ENCODE measurements at regions not wholly inside any gene's neighbourhood (a gene's known extent, or its start where the extent isn't known, plus 50 kb on each side); places are given as distances from the start of the nearest gene placed in this dataset.

GRCh38 chr9:89810431-89810830 lies 205.6 kb downstream of the GADD45G start:
- Histone ChIP-seq H3K27ac (ENCODE audit: control insufficient read depth, insufficient read depth, low read length) (no peak overlapping the region), H3K9me3 (ENCODE audit: control insufficient read depth, low read depth, low read length) (no peaks in the 10 kb centered on the region), H3K4me1 (ENCODE audit: control insufficient read depth, extremely low read depth, insufficient read depth, low read length) (peaks cover 3% of the 10 kb centered on the region), H3K4me3 (ENCODE audit: control insufficient read depth in 2 of 3, extremely low read depth in 1 of 3, insufficient read depth in 2 of 3, low read depth in 1 of 3, low read length in 3 of 3) (no peak overlapping the region), H3K36me3 (ENCODE audit: control insufficient read depth in 2 of 2, extremely low read depth in 1 of 2, insufficient read depth in 2 of 2, low read length in 2 of 2) (no peaks in the 10 kb centered on the region), H3K4me2 (ENCODE audit: control insufficient read depth, extremely low read depth, insufficient read depth, low read depth, low read length) (no peak overlapping the region), H2AFZ (ENCODE audit: control insufficient read depth, low read length) (no peak overlapping the region), H4K20me1 (ENCODE audit: control insufficient read depth, extremely low read depth, insufficient read depth, low read length) (no peaks in the 10 kb centered on the region), H3K79me2 (ENCODE audit: control insufficient read depth, insufficient read depth, low read length) (no peaks in the 10 kb centered on the region), H3K27me3 (ENCODE audit: control insufficient read depth, extremely low read depth, insufficient read depth, low read length) (peaks cover 10% of the 10 kb centered on the region), H3K9me1 (ENCODE audit: control insufficient read depth, extremely low read depth, insufficient read depth, low read length) (no peaks in the 10 kb centered on the region), H3K9ac (ENCODE audit: control insufficient read depth, extremely low read depth, insufficient read depth, low read length) (no peak overlapping the region)
- dilution Hi-C loops (cut with MboI; ENCODE audit: extremely low pct_ligation_motif_present, low sequenced_read_pairs): no loop called here
- TF ChIP-seq EZH2 (IDR thresholded peaks at IDR 0.05; ENCODE audit: low read length) (no peak), CTCF (optimal IDR thresholded peaks at IDR 0.05 in 1 of 3, IDR thresholded peaks at IDR 0.05 in 1 of 3, conservative IDR thresholded peaks at IDR 0.05 in 1 of 3; ENCODE audit: extremely low read depth in 1 of 3, insufficient read depth in 2 of 3, low read length in 3 of 3) (no peak)
- no peak for FAIRE-seq
- no peak for DNase-seq (ENCODE audit: low read depth, low spot score)

GRCh38 chr9:89811356-89811755 lies 206.5 kb downstream of the GADD45G start:
- Histone ChIP-seq H3K27ac (ENCODE audit: control insufficient read depth, insufficient read depth, low read length) (no peak overlapping the region), H3K9me1 (ENCODE audit: control insufficient read depth, extremely low read depth, insufficient read depth, low read length) (no peaks in the 10 kb centered on the region), H3K27me3 (ENCODE audit: control insufficient read depth, extremely low read depth, insufficient read depth, low read length) (peaks cover 10% of the 10 kb centered on the region), H3K79me2 (ENCODE audit: control insufficient read depth, insufficient read depth, low read length) (no peaks in the 10 kb centered on the region), H3K36me3 (ENCODE audit: control insufficient read depth in 2 of 2, extremely low read depth in 1 of 2, insufficient read depth in 2 of 2, low read length in 2 of 2) (no peaks in the 10 kb centered on the region), H4K20me1 (ENCODE audit: control insufficient read depth, extremely low read depth, insufficient read depth, low read length) (no peaks in the 10 kb centered on the region), H3K9me3 (ENCODE audit: control insufficient read depth, low read depth, low read length) (no peaks in the 10 kb centered on the region), H3K4me2 (ENCODE audit: control insufficient read depth, extremely low read depth, insufficient read depth, low read depth, low read length) (no peak overlapping the region), H3K4me3 (ENCODE audit: control insufficient read depth in 2 of 3, extremely low read depth in 1 of 3, insufficient read depth in 2 of 3, low read depth in 1 of 3, low read length in 3 of 3) (no peak overlapping the region), H3K4me1 (ENCODE audit: control insufficient read depth, extremely low read depth, insufficient read depth, low read length) (peaks cover 3% of the 10 kb centered on the region), H2AFZ (ENCODE audit: control insufficient read depth, low read length) (no peak overlapping the region), H3K9ac (ENCODE audit: control insufficient read depth, extremely low read depth, insufficient read depth, low read length) (no peak overlapping the region)
- TF ChIP-seq EZH2 (IDR thresholded peaks at IDR 0.05; ENCODE audit: low read length): no peak
- TF ChIP-seq CTCF (optimal IDR thresholded peaks at IDR 0.05 in 1 of 3, IDR thresholded peaks at IDR 0.05 in 1 of 3, conservative IDR thresholded peaks at IDR 0.05 in 1 of 3; ENCODE audit: extremely low read depth in 1 of 3, insufficient read depth in 2 of 3, low read length in 3 of 3): no peak
- FAIRE-seq (no peak), DNase-seq (ENCODE audit: low read depth, low spot score) (no peak)
- dilution Hi-C loops (cut with MboI; ENCODE audit: extremely low pct_ligation_motif_present, low sequenced_read_pairs): no loop called here

Measured in keratinocyte (primary cell).